Loucy (cell line): ENCODE measurements at regions not wholly inside any gene's neighbourhood (a gene's known extent, or its start where the extent isn't known, plus 50 kb on each side); places are given as distances from the start of the nearest gene placed in this dataset.

Experiments used
- CTCF ChIP-seq: fragments of 200-600 bp; sonication (generic); conservative IDR thresholded peaks from 2 replicates; pipeline ENCODE4 v1.5.1; 2014; ENCODE audit warnings: mild to moderate bottlenecking, antibody characterized with exemption, low read length
- EZH2phosphoT487 ChIP-seq: fragments of 200-600 bp; IDR thresholded peaks from 2 replicates; pipeline ENCODE4 v1.6.1; 2018; ENCODE audit warnings: antibody characterized with exemption, mild to moderate bottlenecking, moderate library complexity, borderline replicate concordance

GRCh38 chr4:156628858-156629257 is 342.7 kb downstream of the PDGFC start:
- TF ChIP-seq CTCF = no peak
- no peak for TF ChIP-seq EZH2phosphoT487
